Muscle layer of duodenum (tissue), 2 donors: ENCODE measurements at regions not wholly inside any gene's neighbourhood (a gene's known extent, or its start where the extent isn't known, plus 50 kb on each side); places are given as distances from the start of the nearest gene placed in this dataset.

ENCODE experiments used
- H3K27ac ChIP-seq: one replicate; pipeline ENCODE4 v1.7.0; 2013; ENCODE audit warnings: mild to moderate bottlenecking, low read length
- H3K27me3 ChIP-seq: one replicate; pipeline ENCODE4 v1.7.0; 2013; ENCODE audit warnings: low read depth, mild to moderate bottlenecking, control low read depth, low read length
- H3K36me3 ChIP-seq, 2 donors: one replicate each; pipeline ENCODE4 v1.7.0; 2013; ENCODE audit warnings: low read length in 2 of 2, control low read depth in 1 of 2, mild to moderate bottlenecking in 1 of 2; ENCODE audit not compliant: insufficient read depth in 2 of 2, control insufficient read depth in 1 of 2
- H3K4me1 ChIP-seq, 2 donors: one replicate each; pipeline ENCODE4 v1.7.0; 2013; ENCODE audit warnings: low read length in 2 of 2, mild to moderate bottlenecking in 2 of 2, control low read depth in 1 of 2, moderate library complexity in 1 of 2; ENCODE audit not compliant: insufficient read depth in 2 of 2, control insufficient read depth in 1 of 2
- H3K4me3 ChIP-seq, 2 donors: one replicate each; pipeline ENCODE4 v1.7.0; 2013; ENCODE audit warnings: low read length in 2 of 2, low read depth in 1 of 2, mild to moderate bottlenecking in 1 of 2
- H3K9me3 ChIP-seq, 2 donors: one replicate each; pipeline ENCODE4 v1.7.0; 2013; ENCODE audit warnings: low read length in 2 of 2, control low read depth in 1 of 2, mild to moderate bottlenecking in 1 of 2; ENCODE audit not compliant: control insufficient read depth in 1 of 2
- donor health status: healthy.

DNA sequence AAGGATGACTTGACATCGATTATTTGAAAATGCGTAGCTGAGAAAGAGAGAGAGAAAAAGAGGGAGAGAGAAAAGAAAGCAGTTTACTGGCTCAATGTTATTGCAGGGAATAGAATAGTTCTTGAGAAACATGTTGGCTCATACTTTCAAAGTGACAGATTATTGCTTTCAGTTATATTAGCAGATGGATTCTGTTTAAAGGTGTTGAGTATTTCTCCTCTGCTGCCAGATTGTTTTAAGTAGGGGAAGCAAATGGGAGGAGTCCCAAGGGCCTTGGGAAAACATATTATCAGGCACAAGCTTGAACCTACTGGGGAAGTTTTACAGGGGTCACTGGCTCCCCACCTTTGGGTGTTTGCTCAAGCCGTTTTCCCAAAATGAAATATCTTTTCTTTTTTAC lies 203.8 kb upstream of the SRRM4 start:
- Histone ChIP-seq H3K27ac (no peak overlapping the region), H3K4me3 (no peak overlapping the region), H3K4me1 (no peaks in the 10 kb centered on the region), H3K36me3 (no peaks in the 10 kb centered on the region), H3K27me3 (peaks cover 9% of the 10 kb centered on the region), H3K9me3 (peaks cover 0 to 14% of the 10 kb centered on the region in 2 donors)

DNA sequence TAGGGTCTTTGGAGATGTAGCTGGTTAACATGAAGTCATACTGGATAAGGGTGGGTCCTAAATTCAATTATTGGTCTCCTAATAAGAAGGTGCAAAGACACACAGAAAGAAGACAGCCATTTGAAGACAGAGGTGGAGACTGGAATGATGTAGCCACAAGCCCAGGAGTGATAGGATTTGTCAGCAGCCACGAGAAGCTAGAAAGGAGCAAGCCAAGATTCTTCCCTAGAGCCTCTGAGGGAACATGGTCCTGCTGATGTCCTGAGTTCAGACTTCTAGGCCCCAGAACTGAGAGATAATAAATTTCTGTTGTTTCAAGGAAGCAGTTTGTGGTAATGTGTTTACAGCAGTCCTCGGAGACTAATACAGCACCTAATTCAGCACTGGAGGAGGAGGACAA lies 203.3 kb upstream of the SRRM4 start:
- Histone ChIP-seq H3K4me3 (no peak overlapping the region), H3K36me3 (no peaks in the 10 kb centered on the region)

DNA sequence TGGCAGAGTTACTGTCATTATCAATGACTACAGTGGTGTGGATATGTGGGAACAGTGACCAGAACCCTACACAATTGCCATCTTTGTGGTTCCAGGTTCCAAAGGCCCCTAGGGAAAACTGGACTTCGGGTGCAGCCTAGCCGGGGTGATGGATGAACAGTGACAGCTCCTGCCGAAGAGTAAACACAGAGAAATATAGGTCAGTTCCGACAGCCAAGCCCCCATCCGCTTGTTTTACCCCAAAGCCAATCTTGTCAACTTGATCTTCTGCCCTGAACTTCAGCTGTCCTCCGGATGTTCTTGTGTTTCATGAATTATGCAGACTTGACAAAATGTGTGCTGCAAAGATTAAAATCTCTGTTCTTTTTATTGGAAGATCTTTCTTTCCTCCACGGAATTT lies 200.4 kb upstream of the SRRM4 start:
- Histone ChIP-seq H3K9me3 (no peaks in the 10 kb centered on the region), H3K36me3 (no peaks in the 10 kb centered on the region), H3K4me1 (no peaks in the 10 kb centered on the region), H3K27ac (no peak overlapping the region), H3K4me3 (no peak overlapping the region), H3K27me3 (no peaks in the 10 kb centered on the region)

More for the DNA sequence above, 203.3 kb upstream of the SRRM4 start:
- peaks cover 0 to 8% of the 10 kb centered on the region in 2 donors for H3K9me3 ChIP-seq
- H3K27me3 ChIP-seq: peaks cover 9% of the 10 kb centered on the region
- no peak overlapping the region for H3K27ac ChIP-seq
- H3K4me1 ChIP-seq: no peaks in the 10 kb centered on the region

DNA sequence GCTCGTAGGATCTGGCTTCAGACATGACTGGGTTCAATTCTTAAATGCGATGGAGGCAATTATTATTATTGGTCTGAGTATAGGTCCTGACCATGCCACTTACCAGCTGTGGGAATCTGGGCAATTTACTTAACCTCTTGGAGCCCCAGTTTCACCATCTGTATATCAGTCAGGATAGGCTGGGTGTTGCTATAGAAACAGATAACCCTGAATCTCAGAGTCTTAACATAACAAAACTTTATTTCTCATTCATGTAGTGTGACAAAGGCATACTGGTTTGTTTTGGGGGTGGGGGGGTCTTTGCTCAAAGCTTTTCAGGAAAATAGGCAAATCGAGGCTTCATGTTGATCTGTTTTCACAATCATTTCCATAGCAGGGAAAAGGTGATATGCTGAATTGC lies 199.6 kb upstream of the SRRM4 start:
- H3K27ac ChIP-seq: no peak overlapping the region
- H3K4me1 ChIP-seq: no peaks in the 10 kb centered on the region
- H3K27me3 ChIP-seq: no peaks in the 10 kb centered on the region
- no peaks in the 10 kb centered on the region for H3K36me3 ChIP-seq
- no peak overlapping the region for H3K4me3 ChIP-seq
- no peaks in the 10 kb centered on the region for H3K9me3 ChIP-seq

DNA sequence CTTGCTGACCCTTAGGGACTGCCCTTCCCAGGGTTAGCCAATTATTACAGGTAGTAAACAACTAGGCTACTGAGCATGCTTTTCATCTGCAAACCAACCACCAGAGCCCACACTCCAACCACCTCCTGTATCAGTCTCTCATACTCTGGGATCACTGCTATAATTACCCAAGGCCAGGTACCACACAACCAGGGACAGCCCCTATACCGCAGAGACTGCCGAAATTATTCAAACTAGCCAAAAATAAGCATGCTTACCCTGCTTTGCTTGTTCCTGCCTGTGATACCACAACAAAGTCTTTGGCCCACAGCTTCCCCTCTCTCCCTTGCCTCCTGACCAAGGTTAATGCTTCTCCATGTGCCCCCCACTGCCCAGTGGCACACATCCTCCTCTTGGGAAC lies 197.6 kb upstream of the SRRM4 start:
- Histone ChIP-seq H3K36me3 (no peaks in the 10 kb centered on the region), H3K4me1 (no peaks in the 10 kb centered on the region), H3K9me3 (no peaks in the 10 kb centered on the region), H3K27me3 (no peaks in the 10 kb centered on the region), H3K4me3 (no peak overlapping the region), H3K27ac (no peak overlapping the region)

DNA sequence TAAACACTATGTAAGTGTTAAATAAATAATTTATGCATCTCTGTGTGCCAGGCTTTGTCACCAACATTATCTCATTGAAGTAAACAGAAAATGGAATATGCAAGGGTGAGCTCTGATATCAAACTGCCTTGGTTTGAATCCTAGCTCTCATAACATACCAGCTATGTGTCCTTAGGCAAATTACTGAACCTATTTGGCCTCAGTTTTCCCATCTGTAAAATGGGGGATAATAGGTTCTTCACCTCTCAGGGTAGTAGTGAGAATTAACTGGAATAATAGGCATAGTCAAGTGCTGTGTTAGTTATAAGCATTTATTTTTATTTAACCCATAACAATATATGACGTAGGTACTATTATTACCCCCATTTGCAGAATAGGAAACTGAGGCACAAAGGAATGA lies 190.8 kb upstream of the SRRM4 start:
- H3K27ac ChIP-seq: no peak overlapping the region
- no peaks in the 10 kb centered on the region for H3K27me3 ChIP-seq
- no peaks in the 10 kb centered on the region for H3K4me1 ChIP-seq
- no peak overlapping the region for H3K4me3 ChIP-seq
- no peaks in the 10 kb centered on the region for H3K9me3 ChIP-seq
- no peaks in the 10 kb centered on the region for H3K36me3 ChIP-seq

DNA sequence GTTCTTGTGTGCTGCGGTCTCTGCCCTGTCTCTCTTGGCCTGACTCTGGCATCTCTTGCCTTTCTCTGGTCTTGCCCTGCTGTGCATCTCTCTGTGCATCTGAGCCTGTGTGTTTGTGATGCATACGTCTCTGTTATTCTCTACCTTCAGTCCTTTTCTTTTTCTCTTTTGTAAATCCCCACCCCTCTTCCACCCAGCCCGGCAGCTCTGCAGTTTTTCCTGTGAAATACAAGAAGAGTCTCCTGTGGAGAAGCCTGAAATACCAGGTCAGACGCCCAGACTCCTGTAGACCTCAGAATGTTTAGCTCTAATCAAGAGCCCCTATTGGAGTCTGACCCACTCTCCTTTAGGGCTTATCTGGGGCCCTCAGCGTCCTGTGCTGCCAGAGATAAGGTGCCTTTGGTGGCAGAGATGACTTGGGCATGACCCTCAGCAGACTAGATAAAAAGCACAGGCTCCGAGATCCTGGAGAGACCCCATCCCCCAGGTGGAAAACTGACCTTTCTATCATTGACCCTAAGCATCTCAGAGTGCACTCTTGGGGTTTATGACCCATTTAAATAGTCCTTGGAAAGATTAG lies 167.5 kb upstream of the SRRM4 start:
- no peaks in the 10 kb centered on the region for H3K4me1 ChIP-seq
- no peak overlapping the region for H3K27ac ChIP-seq
- peaks cover 0 to 4% of the 10 kb centered on the region in 2 donors for H3K9me3 ChIP-seq
- no peak overlapping the region for H3K4me3 ChIP-seq
- no peaks in the 10 kb centered on the region for H3K27me3 ChIP-seq
- no peaks in the 10 kb centered on the region for H3K36me3 ChIP-seq

DNA sequence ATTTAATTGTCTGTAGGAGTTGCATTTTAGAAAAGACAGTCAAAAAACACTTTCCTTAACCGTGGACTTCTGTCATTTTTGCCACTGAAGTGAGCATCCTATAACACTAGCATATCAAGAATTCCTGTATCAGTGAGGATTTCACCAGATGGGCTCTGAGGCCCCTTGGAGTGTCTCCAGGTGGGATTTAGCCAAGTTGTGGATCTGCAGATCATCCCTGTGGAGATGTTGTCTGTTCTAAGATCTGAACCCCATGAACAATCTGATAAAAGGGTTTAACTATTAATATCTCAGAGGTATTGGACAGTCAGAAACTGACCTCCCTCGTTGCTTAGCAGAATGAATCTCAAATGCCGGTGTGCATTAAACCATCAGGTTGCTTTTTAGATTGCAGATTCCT lies 165.0 kb upstream of the SRRM4 start:
- H3K27me3 ChIP-seq: no peaks in the 10 kb centered on the region
- peaks cover 0 to 4% of the 10 kb centered on the region in 2 donors for H3K9me3 ChIP-seq
- H3K4me3 ChIP-seq: no peak overlapping the region
- H3K36me3 ChIP-seq: no peaks in the 10 kb centered on the region
- no peaks in the 10 kb centered on the region for H3K4me1 ChIP-seq
- no peak overlapping the region for H3K27ac ChIP-seq

DNA sequence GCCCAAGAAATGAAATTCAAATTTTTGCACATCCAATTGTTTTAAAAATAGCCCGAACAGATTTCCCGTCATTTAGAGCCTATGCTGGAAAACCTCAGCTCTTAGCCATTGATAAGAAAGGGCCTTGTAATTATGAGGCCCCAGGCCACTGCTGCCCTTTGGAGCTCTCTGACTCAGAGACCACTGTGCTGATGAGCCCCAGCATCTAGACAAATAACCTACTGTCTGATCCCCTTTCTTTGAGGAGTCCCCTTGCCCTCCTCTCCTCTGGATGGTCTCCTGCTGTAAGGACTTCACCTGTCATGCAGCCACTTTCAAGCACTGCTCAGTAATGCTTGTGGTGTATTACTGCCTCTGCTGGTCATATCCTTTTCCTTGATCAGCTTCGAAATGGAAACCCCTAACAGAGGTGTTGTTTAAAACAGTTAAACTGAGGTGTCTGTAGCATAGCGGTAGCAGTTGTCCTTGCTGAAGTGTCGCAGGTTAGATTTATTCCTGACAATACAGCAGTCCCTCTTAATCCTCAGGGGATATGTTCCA lies 159.9 kb upstream of the SRRM4 start:
- no peaks in the 10 kb centered on the region for H3K27me3 ChIP-seq
- no peak overlapping the region for H3K27ac ChIP-seq
- H3K9me3 ChIP-seq: peaks cover 0 to 4% of the 10 kb centered on the region in 2 donors
- no peaks in the 10 kb centered on the region for H3K4me1 ChIP-seq
- H3K36me3 ChIP-seq: no peaks in the 10 kb centered on the region
- no peak overlapping the region for H3K4me3 ChIP-seq

DNA sequence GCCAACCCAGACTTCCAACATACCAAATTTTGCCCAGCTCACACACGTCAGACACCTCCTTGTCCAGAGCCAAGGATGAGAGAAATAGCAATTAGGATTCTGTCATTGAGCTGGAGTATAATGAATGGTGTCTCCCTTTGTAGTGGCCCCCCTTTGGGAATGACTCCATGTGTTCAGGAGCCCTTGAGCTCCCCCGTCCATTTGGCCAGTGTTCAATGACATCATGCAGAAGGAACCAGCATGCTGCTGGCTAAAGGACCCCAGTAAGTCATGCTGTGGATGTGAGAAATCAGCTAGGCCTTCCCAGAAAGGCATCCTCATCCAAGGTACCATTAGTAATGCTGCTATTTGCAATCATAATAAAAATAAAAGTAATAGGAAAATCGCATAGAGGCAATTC lies 158.8 kb upstream of the SRRM4 start:
- Histone ChIP-seq H3K27ac (no peak overlapping the region), H3K36me3 (no peaks in the 10 kb centered on the region), H3K27me3 (no peaks in the 10 kb centered on the region), H3K4me3 (no peak overlapping the region), H3K4me1 (no peaks in the 10 kb centered on the region), H3K9me3 (peaks cover 0 to 1% of the 10 kb centered on the region in 2 donors)

DNA sequence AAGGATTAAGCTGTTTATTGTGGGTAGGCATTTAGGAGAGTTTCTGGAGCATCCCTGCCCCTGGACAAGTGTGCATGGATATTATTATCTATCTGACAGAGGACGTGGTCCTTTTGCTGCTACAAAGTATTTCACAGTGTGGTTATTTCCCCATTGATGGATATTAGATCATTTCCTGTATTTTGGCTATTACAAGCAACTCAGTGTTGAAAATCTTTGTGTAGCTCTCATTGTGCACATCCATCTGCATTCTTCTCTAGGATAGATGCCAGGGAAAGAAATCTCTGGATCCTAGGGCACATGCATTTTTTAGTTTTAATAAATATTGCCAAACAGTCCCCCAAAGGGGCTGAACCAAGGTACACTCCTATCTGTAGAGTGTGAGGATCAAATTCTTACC lies 154.3 kb upstream of the SRRM4 start:
- no peaks in the 10 kb centered on the region for H3K4me1 ChIP-seq
- no peak overlapping the region for H3K27ac ChIP-seq
- no peaks in the 10 kb centered on the region for H3K36me3 ChIP-seq
- no peak overlapping the region for H3K4me3 ChIP-seq
- no peaks in the 10 kb centered on the region for H3K27me3 ChIP-seq
- peaks cover 0 to 6% of the 10 kb centered on the region in 2 donors for H3K9me3 ChIP-seq

DNA sequence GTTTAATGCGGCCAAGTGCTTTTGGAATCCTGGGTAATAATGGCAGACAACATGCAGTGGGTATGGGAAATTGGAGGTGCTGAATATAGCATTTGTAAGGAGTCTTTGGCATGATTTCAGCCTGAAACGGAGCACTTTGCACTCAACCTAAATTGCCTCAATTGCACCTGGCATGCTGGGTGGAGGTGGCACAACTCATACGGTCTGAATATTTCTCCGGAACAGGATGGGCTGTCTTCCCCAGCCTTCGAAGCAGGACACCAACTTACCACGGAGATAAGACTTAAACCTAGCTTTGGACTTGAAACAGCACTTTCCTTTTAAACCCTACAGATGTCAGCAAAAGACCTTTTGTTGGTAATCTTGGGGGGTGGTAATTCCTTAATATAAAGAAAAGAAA lies 153.7 kb upstream of the SRRM4 start:
- H3K9me3 ChIP-seq: peaks cover 0 to 6% of the 10 kb centered on the region in 2 donors
- no peaks in the 10 kb centered on the region for H3K4me1 ChIP-seq
- H3K36me3 ChIP-seq: no peaks in the 10 kb centered on the region
- H3K4me3 ChIP-seq: no peak overlapping the region
- no peaks in the 10 kb centered on the region for H3K27me3 ChIP-seq
- H3K27ac ChIP-seq: no peak overlapping the region
